ENCODE measurements at regions not wholly inside any gene's neighbourhood (a gene's known extent, or its start where the extent isn't known, plus 50 kb on each side); places are given as distances from the start of the nearest gene placed in this dataset.
"Not testable (repeated sequence)": the region's sequence is repeated elsewhere in the genome, so short reads cannot be mapped to it uniquely, and the experiment has no call there.

DNA sequence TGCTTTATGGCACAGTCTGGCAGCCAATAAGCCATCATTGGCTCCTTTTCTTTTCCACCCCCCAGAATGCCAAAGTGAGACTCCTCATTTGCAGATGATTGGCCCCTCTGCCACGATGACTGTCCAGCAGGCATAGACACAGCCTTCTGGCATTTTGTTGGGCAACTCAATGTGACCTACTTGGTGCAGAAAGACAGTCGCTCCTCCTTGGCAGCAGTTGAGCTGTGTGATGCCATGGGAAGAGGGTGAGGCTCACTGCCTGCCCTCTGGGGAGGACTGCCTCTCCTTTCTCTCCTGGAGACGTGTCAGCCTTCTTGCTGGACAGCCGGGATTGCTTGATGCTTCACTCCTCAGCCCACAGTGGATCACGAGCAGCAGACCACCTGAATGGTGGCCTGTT lies 264.9 kb downstream of the C12orf75 start:
- DNase-seq = no peak

DNA sequence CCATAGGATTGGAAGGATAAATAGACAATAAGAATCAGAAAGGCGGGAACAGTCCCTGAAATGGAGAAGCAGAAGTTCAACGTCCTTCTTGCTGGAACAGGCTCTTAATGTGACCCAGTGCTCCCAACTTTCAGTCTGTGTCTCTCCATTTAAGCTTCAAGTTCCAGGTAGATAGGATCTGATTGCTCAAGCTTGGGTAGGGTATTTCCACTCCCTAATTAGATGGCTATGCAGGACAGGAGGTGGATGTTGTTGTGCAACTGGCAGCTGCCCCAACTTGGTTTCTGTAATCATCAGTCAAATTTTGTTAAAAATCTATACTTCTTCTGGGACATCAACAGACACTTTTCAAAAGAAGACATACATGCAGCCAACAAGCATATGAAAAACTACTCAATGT lies 266.2 kb downstream of the C12orf75 start:
- DNase-seq = no peak

DNA sequence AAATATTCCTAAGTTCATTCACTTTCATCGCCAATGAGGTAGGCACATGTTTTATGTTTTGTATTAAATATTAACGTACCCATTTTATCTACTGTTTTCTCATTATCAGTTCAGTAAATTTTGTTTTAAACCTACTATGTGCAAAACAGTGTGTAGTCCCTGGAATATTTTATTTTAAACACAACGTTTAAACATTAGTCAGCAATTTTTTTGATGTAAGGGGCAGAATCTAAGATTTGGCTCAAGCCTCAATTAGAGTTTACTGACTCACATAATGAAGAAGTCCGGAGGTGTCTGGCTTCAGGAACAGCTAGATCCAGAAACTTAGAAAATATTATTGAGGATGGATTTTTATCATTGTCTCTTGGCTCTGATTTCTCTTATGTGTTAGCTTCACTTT lies 267.5 kb downstream of the C12orf75 start:
- no peak for DNase-seq

DNA sequence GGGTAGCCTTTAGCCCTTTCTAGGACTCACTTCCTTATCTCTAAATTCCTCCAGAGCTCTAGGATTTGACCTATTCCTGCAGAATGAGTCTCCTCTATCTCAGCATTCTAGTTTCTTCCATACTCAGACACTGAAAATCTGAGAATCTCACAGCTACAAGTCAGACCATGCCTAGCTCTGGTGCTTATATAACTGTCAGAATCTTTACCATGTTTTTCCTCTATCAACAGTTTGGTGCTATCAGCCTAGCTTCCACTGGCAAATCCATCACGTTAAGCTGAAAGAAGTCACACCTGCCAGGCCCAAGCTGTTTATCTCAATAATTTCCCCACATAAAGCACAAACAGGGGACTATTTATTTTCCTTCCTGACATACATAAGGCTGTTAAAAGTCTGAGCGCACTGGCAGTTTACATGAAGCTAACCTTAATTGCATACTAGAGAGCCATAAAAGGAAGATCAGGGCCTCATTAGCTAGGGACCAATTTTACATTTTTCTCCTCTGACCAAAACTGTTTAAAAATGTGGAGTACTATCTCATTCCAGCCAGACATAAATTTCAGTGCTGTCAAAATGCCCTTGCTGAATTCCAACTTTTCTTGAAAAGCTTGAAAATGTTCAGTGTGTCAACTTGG lies 270.5 kb downstream of the C12orf75 start:
- DNase-seq = no peak

DNA sequence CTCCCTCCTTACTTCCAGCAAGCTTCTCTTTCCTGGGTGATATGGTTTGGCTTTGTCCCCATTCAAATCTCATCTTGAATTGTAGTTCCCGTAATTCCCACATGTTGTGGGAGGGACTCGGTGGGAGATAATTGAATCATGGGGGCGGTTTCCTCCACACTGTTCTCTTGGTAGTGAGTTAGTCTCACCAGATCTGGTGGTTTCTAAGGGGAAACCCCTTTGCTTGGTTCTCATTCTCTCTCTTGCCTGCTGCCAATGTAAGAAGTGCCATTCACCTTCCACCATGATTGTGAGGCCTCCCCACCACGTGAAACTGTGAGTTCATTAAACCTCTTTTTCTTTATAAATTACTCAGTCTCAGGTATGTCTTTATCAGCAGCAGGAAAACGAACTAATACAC lies 271.8 kb downstream of the C12orf75 start:
- not testable (repeated sequence) for DNase-seq

DNA sequence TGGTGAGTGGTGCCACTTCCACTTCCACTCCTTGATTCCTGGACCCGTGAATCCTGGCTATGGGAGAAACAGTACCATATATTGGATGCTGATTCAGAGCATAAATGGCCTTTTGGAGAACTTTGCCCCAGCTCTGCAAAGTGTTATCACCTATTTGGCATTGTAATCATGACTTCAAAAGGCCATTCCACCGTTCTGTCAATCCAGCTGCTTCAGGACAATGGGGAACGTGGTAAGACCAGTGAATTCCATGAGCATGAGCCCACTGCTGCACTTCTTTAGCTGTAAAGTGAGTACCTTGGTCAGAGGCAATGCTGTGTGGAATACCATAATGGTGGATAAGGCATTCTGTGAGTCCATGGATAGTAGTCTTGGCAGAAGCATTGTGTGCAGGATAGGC lies 273.8 kb downstream of the C12orf75 start:
- not testable (repeated sequence) for DNase-seq

DNA sequence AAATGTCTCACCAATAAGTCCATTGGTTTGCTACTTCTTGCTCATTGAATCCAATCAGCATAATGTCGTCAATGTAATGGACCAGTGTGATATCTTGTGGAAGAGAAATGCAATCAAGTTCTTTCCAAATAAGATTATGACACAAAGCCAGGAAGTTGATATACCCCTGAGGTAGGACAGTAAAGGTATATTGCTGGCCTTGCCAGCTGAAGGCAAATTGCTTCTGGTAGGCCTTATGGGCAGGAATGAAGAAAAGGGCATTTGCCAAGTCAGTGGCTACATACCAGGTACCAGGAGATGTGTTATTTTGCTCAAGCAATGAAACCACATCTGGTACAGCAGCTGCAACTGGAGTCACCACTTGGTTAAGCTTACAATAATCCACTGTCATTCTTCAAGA lies 276.1 kb downstream of the C12orf75 start:
- DNase-seq = not testable (repeated sequence)

DNA sequence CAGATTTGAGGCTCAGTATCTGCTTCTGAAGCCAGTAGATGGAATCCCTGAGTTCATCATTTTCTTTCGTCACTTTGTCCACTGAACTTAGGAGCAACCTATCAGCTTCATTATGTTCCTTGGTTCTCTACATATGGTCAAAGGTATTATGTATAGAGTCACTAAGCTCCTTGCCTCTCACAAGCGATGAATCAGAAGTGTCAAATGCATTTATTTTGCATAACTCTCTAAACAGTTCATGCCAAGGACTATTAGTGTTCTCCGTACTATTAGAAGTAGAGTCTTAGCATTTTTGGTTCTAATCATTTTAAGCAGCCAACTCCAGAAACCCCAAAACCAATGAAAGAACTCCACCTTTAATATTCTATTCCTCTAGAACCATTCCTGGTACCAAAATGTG lies 278.5 kb downstream of the C12orf75 start:
- DNase-seq = not testable (repeated sequence)

DNA sequence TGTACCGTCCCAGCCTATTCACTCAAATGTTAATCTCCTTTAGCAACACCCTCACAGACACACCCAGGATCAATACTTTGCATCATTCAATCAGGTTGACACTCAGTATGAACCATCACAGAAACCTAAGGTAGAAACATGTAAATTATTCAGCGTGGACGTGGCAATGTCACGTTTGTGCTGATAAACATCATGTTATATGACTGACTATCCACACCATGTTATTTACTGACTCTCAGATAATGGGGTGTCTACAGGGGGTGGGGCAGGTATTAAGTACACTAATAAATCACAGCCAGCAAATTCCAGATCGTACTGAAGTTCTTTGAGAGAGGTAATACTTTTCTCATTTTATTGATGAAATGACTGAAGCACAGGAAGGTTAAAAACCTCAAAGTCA lies 280.0 kb downstream of the C12orf75 start:
- no peak for DNase-seq

DNA sequence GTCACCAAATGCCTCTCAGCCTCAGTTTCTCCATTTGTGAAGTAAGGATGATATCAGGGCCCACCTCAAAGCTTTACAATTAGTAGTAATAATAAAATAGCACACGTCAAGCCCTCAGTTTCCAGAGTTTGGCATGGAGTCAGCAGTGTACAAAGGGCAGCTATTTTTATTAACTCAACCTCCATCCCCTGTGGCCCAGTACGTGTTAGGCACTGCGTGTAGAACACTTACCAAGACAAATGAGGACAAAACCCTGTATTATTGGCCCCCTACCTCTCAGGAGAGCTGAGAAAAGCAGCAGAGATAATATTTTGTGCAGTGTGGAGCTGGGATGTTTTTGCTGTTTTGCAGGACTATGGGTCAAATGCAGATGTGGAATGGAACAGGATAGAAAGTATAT lies 280.8 kb downstream of the C12orf75 start:
- no peak for DNase-seq

DNA sequence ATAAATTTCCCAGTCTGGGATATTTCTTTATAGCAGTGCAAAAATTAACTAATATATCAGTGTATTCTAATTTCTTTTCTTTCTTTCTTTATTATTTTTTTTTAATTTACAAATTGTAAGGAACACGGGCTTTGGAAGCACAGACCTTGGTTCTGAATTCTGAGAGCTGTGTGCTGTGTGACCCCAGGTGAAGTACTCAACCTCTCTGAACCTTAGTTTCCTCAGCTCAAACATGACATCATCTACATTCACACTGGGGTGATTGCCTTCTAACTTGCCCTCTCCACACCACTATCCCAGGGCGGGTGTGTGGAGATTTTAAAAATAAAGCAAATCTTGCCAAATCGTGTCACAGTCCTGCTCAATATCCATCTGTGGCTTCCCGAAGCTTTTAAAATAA lies 282.8 kb downstream of the C12orf75 start:
- no peak for DNase-seq

DNA sequence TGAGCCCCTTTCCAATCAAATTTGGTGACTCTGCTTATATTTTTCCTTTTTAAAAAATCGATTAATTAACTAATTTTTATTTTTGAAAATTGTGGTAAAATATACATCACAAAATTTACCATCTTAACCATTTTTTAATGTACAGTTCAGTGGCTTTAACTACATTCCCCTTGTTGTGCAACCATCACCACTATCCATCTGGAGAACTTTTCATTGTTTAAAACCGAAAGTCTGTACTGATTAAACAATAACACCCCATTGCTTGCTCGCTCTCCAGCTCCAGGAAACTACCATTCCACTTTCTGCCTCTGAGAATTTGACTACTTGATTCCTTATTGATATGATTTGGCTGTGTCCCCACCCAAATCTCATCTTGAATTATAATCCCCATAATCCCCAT lies 283.4 kb downstream of the C12orf75 start:
- no peak for DNase-seq

DNA sequence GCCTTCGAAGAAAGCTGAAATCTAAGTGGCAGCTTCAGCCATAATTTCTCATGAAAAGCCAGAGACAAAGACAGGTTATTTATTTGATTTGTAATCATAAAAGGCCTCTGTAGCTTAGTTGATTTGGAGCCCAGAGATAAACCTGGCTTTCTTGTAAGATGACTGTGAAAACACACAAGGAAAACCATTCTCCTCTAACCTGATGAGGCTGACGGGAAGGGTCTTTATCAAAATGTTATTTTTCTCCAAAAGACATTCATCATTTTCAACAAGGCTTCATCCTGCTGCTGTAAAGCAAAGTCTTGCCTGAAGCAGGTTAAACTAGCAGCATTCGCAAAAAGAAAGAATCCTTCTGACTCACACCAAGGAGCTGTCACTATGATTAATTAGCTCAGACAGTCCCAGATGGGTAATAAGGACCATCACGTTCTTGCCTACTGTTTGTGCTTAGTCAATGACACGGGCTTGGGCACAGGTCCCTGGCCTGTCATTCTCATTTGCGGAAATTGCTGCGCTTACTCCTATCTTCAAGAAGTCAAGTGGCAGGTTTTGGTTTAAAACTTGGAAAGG lies 286.6 kb downstream of the C12orf75 start:
- DNase-seq = no peak

DNA sequence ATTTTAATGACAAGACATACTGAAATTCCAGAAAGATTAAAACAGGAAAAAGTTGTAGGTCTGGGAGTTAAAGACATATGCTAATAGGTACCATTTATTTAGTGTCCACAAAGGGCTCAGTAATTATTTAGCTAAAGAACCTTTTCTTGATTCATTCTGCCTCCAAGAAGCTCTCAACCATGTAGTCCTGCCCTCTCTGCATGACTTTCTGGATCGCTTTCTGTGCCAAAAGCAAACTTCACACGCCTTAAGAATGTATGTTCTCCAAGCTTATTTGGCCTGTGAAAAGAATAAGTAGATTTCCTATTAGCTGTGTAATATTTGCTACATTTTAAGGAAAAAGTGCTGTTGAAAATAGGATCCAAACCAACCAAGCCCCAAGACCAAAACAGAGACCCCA lies 291.7 kb downstream of the C12orf75 start:
- no peak for DNase-seq

DNA sequence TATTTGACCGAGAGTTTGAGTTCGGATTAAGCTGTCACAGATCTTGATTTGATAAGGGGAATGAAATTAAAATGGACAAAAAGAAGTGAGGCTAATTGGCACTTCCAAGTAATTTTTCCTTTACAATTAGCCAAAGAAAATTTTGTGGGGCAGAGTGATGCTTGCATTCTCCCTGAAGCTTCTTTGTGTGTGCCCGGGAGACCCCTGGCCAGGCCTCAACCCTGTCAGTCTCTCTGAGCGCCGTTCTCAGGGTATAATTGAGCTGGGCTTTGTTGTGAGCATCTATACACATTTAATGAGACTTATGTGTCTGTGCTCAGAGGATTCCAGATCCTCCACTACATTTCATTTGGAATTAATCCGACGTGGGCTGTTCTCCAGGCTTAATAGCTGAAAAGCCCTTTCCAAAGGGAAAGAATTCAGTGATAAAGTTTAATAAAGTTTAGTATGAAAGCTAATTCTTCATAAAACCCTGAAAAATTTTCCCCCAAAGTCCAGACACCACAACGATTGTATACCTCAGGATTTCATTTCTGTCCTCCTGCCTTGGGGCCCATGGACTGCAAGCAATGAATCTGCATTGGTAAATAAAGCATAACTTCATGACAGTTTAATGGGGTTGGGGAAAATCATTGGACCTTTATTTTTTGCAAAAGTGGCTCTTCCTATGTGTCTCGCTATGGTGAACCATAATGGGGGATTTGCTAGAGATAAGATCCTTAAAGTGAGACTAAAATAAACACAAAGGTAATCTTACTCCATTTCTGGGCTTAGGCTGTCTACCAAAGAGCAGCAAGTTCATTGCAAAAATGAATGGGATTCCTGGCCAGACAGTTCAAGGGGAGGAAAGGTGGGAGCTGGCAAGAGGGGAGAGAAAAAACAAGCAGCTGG lies 292.6 kb downstream of the C12orf75 start:
- no peak for DNase-seq

DNA sequence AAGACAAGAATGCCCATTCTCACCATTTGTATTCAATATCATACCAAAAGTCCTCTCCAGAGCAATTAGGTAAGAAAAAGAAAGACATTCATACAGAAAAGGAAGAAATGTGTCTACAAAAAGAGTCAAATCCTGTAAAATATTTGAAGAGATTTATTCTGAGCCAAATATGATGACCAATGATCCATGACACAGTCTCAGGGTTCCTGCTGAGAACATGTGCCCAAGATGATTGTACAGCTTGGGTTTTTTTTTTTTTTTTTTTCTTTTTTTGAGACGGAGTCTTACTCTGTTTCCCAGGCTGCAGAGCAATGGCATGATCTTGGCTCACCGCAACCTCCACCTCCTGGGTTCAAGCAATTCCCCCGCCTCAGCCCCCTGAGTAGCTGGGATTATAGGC lies 296.2 kb downstream of the C12orf75 start:
- DNase-seq = no peak

DNA sequence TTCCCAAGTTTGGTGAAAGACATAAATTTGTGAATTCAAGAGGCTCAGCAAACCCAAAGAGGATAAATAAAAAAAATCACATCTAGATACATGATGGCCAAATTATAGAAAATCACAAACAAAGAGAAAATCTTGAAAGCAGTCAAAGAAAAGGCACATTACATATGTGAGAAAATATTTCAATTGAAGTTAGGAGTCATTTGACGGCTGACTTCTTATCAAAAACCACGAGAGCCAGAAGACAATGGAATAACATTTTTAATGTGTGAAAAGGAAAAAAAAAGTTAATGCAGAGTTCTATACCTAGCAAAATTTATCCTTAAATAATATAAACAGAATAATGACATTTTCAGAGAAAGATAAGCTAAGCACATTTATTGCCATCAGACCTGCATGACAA lies 307.0 kb downstream of the C12orf75 start:
- DNase-seq = no peak

DNA sequence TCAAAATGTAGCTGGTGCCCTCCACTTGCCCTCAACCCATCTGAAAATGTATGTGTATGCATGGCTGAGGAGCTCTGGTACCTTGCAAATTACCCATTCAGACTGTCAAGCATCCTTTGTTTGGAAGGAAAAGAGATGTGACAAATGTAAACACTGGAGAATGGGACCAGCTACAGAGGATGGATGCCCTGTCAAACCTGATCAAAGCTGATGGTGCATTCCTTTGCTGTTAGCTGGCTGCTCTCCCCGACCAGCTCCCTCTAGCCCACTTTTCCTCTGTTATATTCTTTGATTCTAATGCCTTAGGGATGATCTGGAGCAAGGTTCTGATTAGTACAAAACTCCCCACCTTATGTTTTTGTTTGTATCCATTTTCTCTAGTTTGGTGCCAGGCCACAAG lies 310.3 kb downstream of the C12orf75 start:
- no peak for DNase-seq

DNA sequence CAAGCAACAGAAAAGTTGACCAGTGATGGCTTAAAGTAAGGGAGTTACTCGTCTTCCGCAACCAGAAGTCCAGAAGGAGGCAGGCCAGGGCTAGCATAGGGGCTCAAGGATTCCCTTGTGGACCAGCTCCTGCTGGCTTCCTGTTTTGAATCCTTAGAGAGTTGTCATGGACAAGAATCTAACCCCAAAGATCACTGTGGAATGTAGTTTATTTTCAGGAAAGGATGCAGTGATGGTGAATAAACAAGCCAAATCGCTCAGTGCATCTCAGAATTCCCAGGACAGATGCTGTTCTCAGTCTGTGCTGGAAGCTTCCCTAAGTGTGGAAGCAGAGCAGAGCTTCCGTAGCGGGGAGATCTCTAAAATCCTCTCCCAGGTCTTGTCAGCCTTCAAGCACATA lies 311.3 kb downstream of the C12orf75 start:
- no peak for DNase-seq

DNA sequence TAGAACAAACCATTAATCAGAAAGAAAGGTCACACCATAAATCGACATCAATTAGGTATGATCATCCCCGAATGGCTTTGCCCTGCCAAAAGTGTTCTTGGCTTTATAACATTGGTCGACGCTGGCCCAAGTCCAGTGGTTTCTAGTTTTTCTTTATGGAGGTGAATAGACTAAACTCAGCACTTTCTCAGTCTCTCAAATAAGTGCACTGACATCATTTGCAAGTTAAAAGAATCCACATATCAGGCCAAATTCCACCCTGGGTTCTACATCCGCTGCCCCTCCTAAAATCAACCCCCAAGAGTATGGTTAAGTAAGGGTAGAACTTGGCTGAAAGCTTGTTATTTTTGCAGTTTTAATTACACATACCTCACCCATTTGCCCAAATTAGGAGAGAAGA lies 314.3 kb downstream of the C12orf75 start:
- DNase-seq = no peak

DNA sequence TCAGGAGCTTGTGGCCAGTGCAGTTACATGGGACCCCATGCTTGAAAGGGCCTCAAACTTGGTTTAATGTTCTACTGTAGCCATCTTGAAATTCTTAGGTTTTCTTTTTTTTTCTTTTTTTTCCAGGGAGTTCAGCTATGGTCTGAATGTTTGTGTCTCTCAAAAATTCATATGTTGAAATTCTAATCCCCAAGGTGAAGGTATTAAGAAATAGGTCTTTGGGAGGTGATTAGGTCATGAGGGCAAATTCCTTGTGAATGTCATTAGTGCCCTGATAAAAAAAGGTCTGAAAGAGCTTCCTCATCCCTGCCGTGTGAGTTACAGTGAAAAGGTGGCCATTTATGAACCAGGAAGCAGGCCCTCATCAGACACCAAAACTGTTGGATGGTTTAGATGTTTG lies 324.1 kb downstream of the C12orf75 start:
- DNase-seq = no peak

DNA sequence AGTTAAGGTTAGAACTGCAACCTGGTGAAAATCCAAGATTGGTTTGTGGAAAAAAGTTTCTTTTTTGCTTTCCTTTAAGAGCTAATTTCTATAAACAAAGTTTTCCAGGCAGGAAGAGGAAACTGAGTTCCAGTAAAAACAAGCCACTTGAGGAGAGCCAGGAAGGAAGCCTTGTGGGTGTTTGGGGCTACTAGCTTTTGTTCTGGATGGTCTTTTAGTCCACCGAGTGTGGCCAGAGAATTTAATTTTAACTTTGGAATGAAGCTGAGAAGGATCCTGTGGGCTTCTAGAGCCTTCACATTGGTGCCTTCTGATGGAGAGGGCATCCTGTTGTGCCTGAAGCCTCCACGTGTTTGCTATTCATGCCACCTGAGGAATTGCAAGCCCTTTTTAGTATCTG lies 327.9 kb downstream of the C12orf75 start:
- DNase-seq = no peak

DNA sequence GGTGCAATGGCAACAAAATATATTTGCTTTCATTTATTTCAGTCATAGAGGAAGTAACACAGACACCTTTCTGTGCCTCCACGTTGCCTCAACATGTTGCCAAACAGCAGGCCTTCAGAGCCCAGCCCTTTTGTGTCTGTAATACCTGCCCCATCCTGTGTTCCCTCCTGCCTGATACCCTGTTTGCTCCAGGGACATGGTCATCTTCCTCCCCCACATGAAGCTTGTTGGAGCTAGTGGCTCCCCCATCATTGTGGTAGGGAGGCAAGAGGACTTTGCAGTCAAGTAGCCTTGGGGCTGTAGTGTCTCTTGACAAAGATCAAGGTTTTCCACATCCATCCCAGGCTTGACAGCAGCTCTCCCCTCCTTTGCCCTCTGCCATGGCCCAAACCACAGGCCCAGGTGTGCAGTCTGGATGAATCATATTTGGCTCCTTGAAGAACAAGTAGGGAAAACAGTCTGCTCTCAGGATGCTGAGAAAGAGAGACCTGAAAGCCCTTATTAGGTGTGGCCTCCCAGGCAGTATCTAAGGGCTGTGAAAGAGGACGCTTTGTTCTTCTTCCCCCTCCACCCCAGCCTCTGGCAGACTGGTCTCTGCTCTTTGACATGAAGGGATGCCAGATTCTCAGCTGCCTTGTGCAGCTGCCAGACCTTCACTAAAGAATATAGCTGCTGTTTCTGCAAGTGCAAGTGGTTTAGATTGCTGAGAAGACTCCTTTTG lies 329.0 kb downstream of the C12orf75 start:
- DNase-seq = no peak

DNA sequence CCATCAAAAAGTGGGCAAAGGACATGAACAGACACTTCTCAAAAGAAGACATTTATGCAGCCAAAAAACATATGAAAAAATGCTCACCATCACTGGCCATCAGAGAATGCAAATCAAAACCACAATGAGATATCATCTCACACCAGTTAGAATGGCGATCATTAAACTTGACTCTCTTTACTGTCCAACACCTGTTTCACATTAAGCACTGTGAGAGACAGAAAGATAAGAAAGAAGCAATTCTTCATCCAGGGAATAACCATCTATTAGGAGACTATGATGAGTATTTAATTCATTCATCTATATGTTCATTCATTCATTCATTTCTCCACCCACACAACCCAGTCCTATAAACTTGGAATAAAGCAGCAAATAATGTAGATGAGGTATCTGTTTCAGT lies 334.3 kb downstream of the C12orf75 start:
- DNase-seq = not testable (repeated sequence)
